ENCODE measurements at regions not wholly inside any gene's neighbourhood (a gene's known extent, or its start where the extent isn't known, plus 50 kb on each side); places are given as distances from the start of the nearest gene placed in this dataset.

GRCh38 chr4:26140150-26140898 lies 180.5 kb upstream of the RBPJ start:
- Histone ChIP-seq H3K4me1 (ENCODE audit: control insufficient read depth in 3 of 3, insufficient read depth in 2 of 3, low read depth in 1 of 3, low read length in 2 of 3) (peaks cover 0 to 17% (median 2%) of the 10 kb centered on the region in 3 donors), H3K4me3 (ENCODE audit: low read depth in 1 of 3, low read length in 3 of 3) (no peak overlapping the region), H3K27me3 (ENCODE audit: control insufficient read depth in 3 of 3, insufficient read depth in 3 of 3, low read length in 3 of 3) (no peaks in the 10 kb centered on the region), H3K27ac (ENCODE audit: low read depth in 1 of 3, low read length in 2 of 3) (peak overlapping the region in 2 of 3 donors; percentile 0 to 30), H3K9me3 (ENCODE audit: control insufficient read depth in 2 of 2, insufficient read depth in 1 of 2, low read depth in 1 of 2, low read length in 1 of 2) (no peaks in the 10 kb centered on the region), H3K36me3 (ENCODE audit: control insufficient read depth in 3 of 3, insufficient read depth in 2 of 3, low read depth in 1 of 3, low read length in 3 of 3) (no peaks in the 10 kb centered on the region)
- DNase-seq (no peak), FAIRE-seq (no peak)
- WGBS, 3 donors: 86 to 91% (median 90%) methylated on average over 8 of the region's 8 CpGs

GRCh38 chr4:26141051-26141721 lies 179.6 kb upstream of the RBPJ start:
- no peak for FAIRE-seq
- no peaks in the 10 kb centered on the region for H3K9me3 ChIP-seq (ENCODE audit: control insufficient read depth in 2 of 2, insufficient read depth in 1 of 2, low read depth in 1 of 2, low read length in 1 of 2)
- H3K27ac ChIP-seq (ENCODE audit: low read depth in 1 of 3, low read length in 2 of 3): peak overlapping the region in 2 of 3 donors; percentile 30 to 81
- no peaks in the 10 kb centered on the region for H3K36me3 ChIP-seq (ENCODE audit: control insufficient read depth in 3 of 3, insufficient read depth in 2 of 3, low read depth in 1 of 3, low read length in 3 of 3)
- H3K4me1 ChIP-seq (ENCODE audit: control insufficient read depth in 3 of 3, insufficient read depth in 2 of 3, low read depth in 1 of 3, low read length in 2 of 3): peaks cover 0 to 17% (median 2%) of the 10 kb centered on the region in 3 donors
- no peak for DNase-seq
- H3K27me3 ChIP-seq (ENCODE audit: control insufficient read depth in 3 of 3, insufficient read depth in 3 of 3, low read length in 3 of 3): no peaks in the 10 kb centered on the region
- no peak overlapping the region for H3K4me3 ChIP-seq (ENCODE audit: low read depth in 1 of 3, low read length in 3 of 3)
- WGBS, 3 donors: 79 to 89% (median 80%) methylated on average over 8 of the region's 8 CpGs

GRCh38 chr4:26141911-26142638 lies 178.7 kb upstream of the RBPJ start:
- Histone ChIP-seq H3K27ac (ENCODE audit: low read depth in 1 of 3, low read length in 2 of 3) (peak overlapping the region in 2 of 3 donors; percentile 49 to 81), H3K36me3 (ENCODE audit: control insufficient read depth in 3 of 3, insufficient read depth in 2 of 3, low read depth in 1 of 3, low read length in 3 of 3) (no peaks in the 10 kb centered on the region), H3K4me1 (ENCODE audit: control insufficient read depth in 3 of 3, insufficient read depth in 2 of 3, low read depth in 1 of 3, low read length in 2 of 3) (peaks cover 0 to 17% (median 0%) of the 10 kb centered on the region in 3 donors), H3K9me3 (ENCODE audit: control insufficient read depth in 2 of 2, insufficient read depth in 1 of 2, low read depth in 1 of 2, low read length in 1 of 2) (no peaks in the 10 kb centered on the region), H3K4me3 (ENCODE audit: low read depth in 1 of 3, low read length in 3 of 3) (no peak overlapping the region), H3K27me3 (ENCODE audit: control insufficient read depth in 3 of 3, insufficient read depth in 3 of 3, low read length in 3 of 3) (no peaks in the 10 kb centered on the region)
- 63 to 90% (median 78%) methylated on average over 8 of the region's 8 CpGs for WGBS, 3 donors
- FAIRE-seq: no peak
- peak; percentile 19 to 21 for DNase-seq

- WGBS, 3 donors: 46 to 73% (median 56%) methylated on average over 2 of the region's 2 CpGs
These were observed 176.2 kb upstream of the RBPJ start for GRCh38 chr4:26144526-26145155.

GRCh38 chr4:26145212-26145611 lies 175.6 kb upstream of the RBPJ start:
- H3K27ac ChIP-seq (ENCODE audit: low read depth in 1 of 3, low read length in 2 of 3): peak overlapping the region in 1 of 3 donors; percentile 27
- DNase-seq: peak; percentile 69 to 74
- 6 to 44% (median 26%) methylated on average over 3 of the region's 3 CpGs for whole genome bisulfite sequencing, 3 donors
- H3K27me3 ChIP-seq (ENCODE audit: control insufficient read depth in 3 of 3, insufficient read depth in 3 of 3, low read length in 3 of 3): no peaks in the 10 kb centered on the region
- FAIRE-seq: no peak
- H3K9me3 ChIP-seq (ENCODE audit: control insufficient read depth in 2 of 2, insufficient read depth in 1 of 2, low read depth in 1 of 2, low read length in 1 of 2): no peaks in the 10 kb centered on the region
- H3K36me3 ChIP-seq (ENCODE audit: control insufficient read depth in 3 of 3, insufficient read depth in 2 of 3, low read depth in 1 of 3, low read length in 3 of 3): no peaks in the 10 kb centered on the region
- H3K4me1 ChIP-seq (ENCODE audit: control insufficient read depth in 3 of 3, insufficient read depth in 2 of 3, low read depth in 1 of 3, low read length in 2 of 3): peaks cover 0 to 17% (median 0%) of the 10 kb centered on the region in 3 donors
- H3K4me3 ChIP-seq (ENCODE audit: low read depth in 1 of 3, low read length in 3 of 3): no peak overlapping the region

More at GRCh38 chr4:26144526-26145155, 176.2 kb upstream of the RBPJ start:
- FAIRE-seq: no peak
- Histone ChIP-seq H3K27ac (ENCODE audit: low read depth in 1 of 3, low read length in 2 of 3) (peak overlapping the region in 1 of 3 donors; percentile 39), H3K36me3 (ENCODE audit: control insufficient read depth in 3 of 3, insufficient read depth in 2 of 3, low read depth in 1 of 3, low read length in 3 of 3) (no peaks in the 10 kb centered on the region), H3K4me1 (ENCODE audit: control insufficient read depth in 3 of 3, insufficient read depth in 2 of 3, low read depth in 1 of 3, low read length in 2 of 3) (peaks cover 0 to 17% (median 0%) of the 10 kb centered on the region in 3 donors), H3K9me3 (ENCODE audit: control insufficient read depth in 2 of 2, insufficient read depth in 1 of 2, low read depth in 1 of 2, low read length in 1 of 2) (no peaks in the 10 kb centered on the region), H3K4me3 (ENCODE audit: low read depth in 1 of 3, low read length in 3 of 3) (no peak overlapping the region), H3K27me3 (ENCODE audit: control insufficient read depth in 3 of 3, insufficient read depth in 3 of 3, low read length in 3 of 3) (no peaks in the 10 kb centered on the region)
- DNase-seq: no peak

- H3K4me3 ChIP-seq (ENCODE audit: low read depth in 1 of 3, low read length in 3 of 3): no peak overlapping the region
- H3K4me1 ChIP-seq (ENCODE audit: control insufficient read depth in 3 of 3, insufficient read depth in 2 of 3, low read depth in 1 of 3, low read length in 2 of 3): peaks cover 0 to 6% (median 0%) of the 10 kb centered on the region in 3 donors
- no peaks in the 10 kb centered on the region for H3K9me3 ChIP-seq (ENCODE audit: control insufficient read depth in 2 of 2, insufficient read depth in 1 of 2, low read depth in 1 of 2, low read length in 1 of 2)
- no peaks in the 10 kb centered on the region for H3K36me3 ChIP-seq (ENCODE audit: control insufficient read depth in 3 of 3, insufficient read depth in 2 of 3, low read depth in 1 of 3, low read length in 3 of 3)
- DNase-seq (no peak), FAIRE-seq (no peak)
- H3K27ac ChIP-seq (ENCODE audit: low read depth in 1 of 3, low read length in 2 of 3): no peak overlapping the region
- no peaks in the 10 kb centered on the region for H3K27me3 ChIP-seq (ENCODE audit: control insufficient read depth in 3 of 3, insufficient read depth in 3 of 3, low read length in 3 of 3)
These were observed 171.9 kb upstream of the RBPJ start for GRCh38 chr4:26148927-26149326.

- no peaks in the 10 kb centered on the region for H3K4me1 ChIP-seq (ENCODE audit: control insufficient read depth in 3 of 3, insufficient read depth in 2 of 3, low read depth in 1 of 3, low read length in 2 of 3)
- no peak for DNase-seq
- H3K27me3 ChIP-seq (ENCODE audit: control insufficient read depth in 3 of 3, insufficient read depth in 3 of 3, low read length in 3 of 3): no peaks in the 10 kb centered on the region
- no peaks in the 10 kb centered on the region for H3K36me3 ChIP-seq (ENCODE audit: control insufficient read depth in 3 of 3, insufficient read depth in 2 of 3, low read depth in 1 of 3, low read length in 3 of 3)
- H3K27ac ChIP-seq (ENCODE audit: low read depth in 1 of 3, low read length in 2 of 3): no peak overlapping the region
- FAIRE-seq: no peak
- 71 to 89% (median 85%) methylated on average over 5 of the region's 5 CpGs for WGBS, 3 donors
- H3K9me3 ChIP-seq (ENCODE audit: control insufficient read depth in 2 of 2, insufficient read depth in 1 of 2, low read depth in 1 of 2, low read length in 1 of 2): no peaks in the 10 kb centered on the region
- no peak overlapping the region for H3K4me3 ChIP-seq (ENCODE audit: low read depth in 1 of 3, low read length in 3 of 3)
These were observed 169.9 kb upstream of the RBPJ start for GRCh38 chr4:26150948-26151347.

- Histone ChIP-seq H3K27me3 (ENCODE audit: control insufficient read depth in 3 of 3, insufficient read depth in 3 of 3, low read length in 3 of 3) (no peaks in the 10 kb centered on the region), H3K27ac (ENCODE audit: low read depth in 1 of 3, low read length in 2 of 3) (no peak overlapping the region), H3K4me1 (ENCODE audit: control insufficient read depth in 3 of 3, insufficient read depth in 2 of 3, low read depth in 1 of 3, low read length in 2 of 3) (no peaks in the 10 kb centered on the region), H3K36me3 (ENCODE audit: control insufficient read depth in 3 of 3, insufficient read depth in 2 of 3, low read depth in 1 of 3, low read length in 3 of 3) (no peaks in the 10 kb centered on the region), H3K9me3 (ENCODE audit: control insufficient read depth in 2 of 2, insufficient read depth in 1 of 2, low read depth in 1 of 2, low read length in 1 of 2) (no peaks in the 10 kb centered on the region), H3K4me3 (ENCODE audit: low read depth in 1 of 3, low read length in 3 of 3) (no peak overlapping the region)
- FAIRE-seq (no peak), DNase-seq (no peak)
- 70 to 89% (median 84%) methylated on average over 7 of the region's 7 CpGs for WGBS, 3 donors
These were observed 169.2 kb upstream of the RBPJ start for GRCh38 chr4:26151615-26152014.

Measured in small intestine (tissue), 7 donors.